Muscle layer of duodenum (tissue), 2 donors: ENCODE measurements at regions not wholly inside any gene's neighbourhood (a gene's known extent, or its start where the extent isn't known, plus 50 kb on each side); places are given as distances from the start of the nearest gene placed in this dataset.

Experiments
- H3K27ac ChIP-seq: one replicate; pipeline ENCODE4 v1.7.0; 2013; ENCODE audit warnings: mild to moderate bottlenecking, low read length
- H3K27me3 ChIP-seq: one replicate; pipeline ENCODE4 v1.7.0; 2013; ENCODE audit warnings: low read depth, mild to moderate bottlenecking, control low read depth, low read length
- H3K36me3 ChIP-seq, 2 donors: one replicate each; pipeline ENCODE4 v1.7.0; 2013; ENCODE audit warnings: low read length in 2 of 2, control low read depth in 1 of 2, mild to moderate bottlenecking in 1 of 2; ENCODE audit not compliant: insufficient read depth in 2 of 2, control insufficient read depth in 1 of 2
- H3K4me1 ChIP-seq, 2 donors: one replicate each; pipeline ENCODE4 v1.7.0; 2013; ENCODE audit warnings: low read length in 2 of 2, mild to moderate bottlenecking in 2 of 2, control low read depth in 1 of 2, moderate library complexity in 1 of 2; ENCODE audit not compliant: insufficient read depth in 2 of 2, control insufficient read depth in 1 of 2
- H3K4me3 ChIP-seq, 2 donors: one replicate each; pipeline ENCODE4 v1.7.0; 2013; ENCODE audit warnings: low read length in 2 of 2, low read depth in 1 of 2, mild to moderate bottlenecking in 1 of 2
- H3K9me3 ChIP-seq, 2 donors: one replicate each; pipeline ENCODE4 v1.7.0; 2013; ENCODE audit warnings: low read length in 2 of 2, control low read depth in 1 of 2, mild to moderate bottlenecking in 1 of 2; ENCODE audit not compliant: control insufficient read depth in 1 of 2
- donor health status: healthy.

DNA sequence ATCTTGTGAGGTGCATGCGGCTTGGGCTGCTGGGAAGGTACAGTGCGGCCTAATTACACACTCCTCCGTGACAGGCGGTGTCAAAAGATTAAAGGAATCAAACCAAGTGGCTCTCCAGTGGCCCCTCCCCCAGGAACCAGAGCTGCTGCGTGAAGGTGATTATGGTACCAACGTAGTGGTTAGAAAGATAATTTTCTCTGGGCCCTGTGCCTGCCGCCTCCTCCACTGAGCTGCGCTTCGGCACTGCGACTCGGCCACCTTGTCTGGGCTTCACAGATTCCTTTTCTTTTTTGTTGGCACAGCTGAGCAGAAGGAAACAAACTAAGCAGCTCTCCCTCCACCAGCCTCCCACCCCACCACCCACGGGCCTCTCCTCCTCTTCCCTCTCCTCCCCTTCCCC is 113.2 kb upstream of the SDK2 start:
- Histone ChIP-seq H3K4me1 (peaks cover 0 to 5% of the 10 kb centered on the region in 2 donors), H3K4me3 (no peak overlapping the region), H3K27ac (no peak overlapping the region), H3K27me3 (no peaks in the 10 kb centered on the region), H3K36me3 (no peaks in the 10 kb centered on the region), H3K9me3 (no peaks in the 10 kb centered on the region)

DNA sequence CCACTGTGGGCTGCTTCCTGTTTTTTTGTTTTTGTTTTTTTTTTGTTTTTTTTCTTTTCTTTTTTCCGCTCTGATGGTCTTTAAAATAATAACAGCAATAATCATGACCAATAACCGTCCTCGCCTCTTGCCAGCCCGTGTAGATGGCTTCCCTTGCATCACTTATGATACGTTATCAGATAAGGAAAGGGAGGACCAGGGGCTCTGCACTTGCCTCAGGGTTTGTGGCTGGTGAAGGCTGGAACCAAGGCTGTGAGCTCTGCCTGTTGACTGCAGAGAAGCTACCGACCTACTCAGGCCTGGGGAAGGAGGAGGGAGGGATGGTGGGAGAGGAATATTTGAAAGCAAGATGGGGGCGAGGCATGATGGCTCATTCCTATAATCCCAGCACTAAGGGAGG is 114.0 kb upstream of the SDK2 start:
- Histone ChIP-seq H3K4me1 (peaks cover 0 to 5% of the 10 kb centered on the region in 2 donors), H3K4me3 (no peak overlapping the region), H3K36me3 (no peaks in the 10 kb centered on the region), H3K27me3 (no peaks in the 10 kb centered on the region), H3K9me3 (no peaks in the 10 kb centered on the region), H3K27ac (no peak overlapping the region)

DNA sequence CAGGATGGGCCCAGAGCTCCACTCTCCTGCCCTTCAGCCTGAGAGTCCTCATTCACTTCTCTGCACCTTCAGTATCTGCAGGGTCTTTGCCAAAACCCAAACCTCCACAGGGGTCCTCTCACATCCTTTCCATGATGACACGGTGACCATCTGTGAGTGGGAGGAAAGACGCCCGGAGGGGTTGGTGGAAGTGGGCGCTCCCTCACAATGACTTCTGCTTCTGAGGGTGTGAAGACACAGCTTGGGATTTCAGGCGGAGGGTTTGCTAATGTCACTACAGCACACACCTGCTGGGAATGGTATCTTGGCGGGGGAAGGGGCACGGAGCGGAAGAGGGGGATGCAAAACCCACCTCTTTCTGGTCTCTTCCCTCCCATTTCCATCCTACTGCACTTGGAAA is 115.1 kb upstream of the SDK2 start:
- Histone ChIP-seq H3K27me3 (no peaks in the 10 kb centered on the region), H3K36me3 (no peaks in the 10 kb centered on the region), H3K27ac (no peak overlapping the region), H3K4me3 (no peak overlapping the region), H3K4me1 (peaks cover 0 to 5% of the 10 kb centered on the region in 2 donors), H3K9me3 (no peaks in the 10 kb centered on the region)

DNA sequence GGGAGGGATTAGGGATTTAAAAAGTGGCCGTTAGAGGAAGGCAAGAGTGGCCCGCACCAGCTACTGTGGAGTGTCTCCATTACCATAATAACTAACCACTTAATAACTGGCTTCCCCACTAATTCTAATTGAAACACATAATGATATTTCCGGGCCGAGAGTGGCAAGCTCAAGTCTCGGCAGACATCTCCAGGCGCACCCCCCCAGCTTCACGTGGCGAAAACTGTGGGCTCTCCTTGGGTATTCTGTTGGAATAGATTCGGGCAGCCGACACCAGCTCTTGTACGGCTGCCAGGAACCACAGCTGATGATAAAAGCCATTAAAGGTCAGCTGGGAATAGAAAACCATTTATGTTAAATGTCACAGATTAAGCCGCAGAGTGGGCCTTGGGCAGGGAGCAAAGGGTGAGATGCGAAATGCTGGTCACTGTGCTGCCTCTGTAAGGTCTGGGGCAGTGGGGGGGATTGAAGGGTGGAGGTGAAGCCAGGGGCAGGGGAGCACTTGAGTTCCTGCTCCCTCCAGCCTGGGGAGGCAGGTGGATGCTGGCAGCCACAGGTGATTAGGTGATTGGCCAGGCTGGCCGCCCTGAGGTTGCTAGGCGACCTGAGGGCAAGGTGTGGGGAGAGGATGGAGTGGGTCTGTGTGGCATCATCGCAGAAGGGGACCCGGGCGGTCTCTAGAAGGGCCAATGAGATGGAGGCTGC is 115.6 kb upstream of the SDK2 start:
- Histone ChIP-seq H3K27ac (no peak overlapping the region), H3K4me1 (peaks cover 0 to 5% of the 10 kb centered on the region in 2 donors), H3K4me3 (no peak overlapping the region), H3K9me3 (no peaks in the 10 kb centered on the region), H3K27me3 (no peaks in the 10 kb centered on the region), H3K36me3 (no peaks in the 10 kb centered on the region)

DNA sequence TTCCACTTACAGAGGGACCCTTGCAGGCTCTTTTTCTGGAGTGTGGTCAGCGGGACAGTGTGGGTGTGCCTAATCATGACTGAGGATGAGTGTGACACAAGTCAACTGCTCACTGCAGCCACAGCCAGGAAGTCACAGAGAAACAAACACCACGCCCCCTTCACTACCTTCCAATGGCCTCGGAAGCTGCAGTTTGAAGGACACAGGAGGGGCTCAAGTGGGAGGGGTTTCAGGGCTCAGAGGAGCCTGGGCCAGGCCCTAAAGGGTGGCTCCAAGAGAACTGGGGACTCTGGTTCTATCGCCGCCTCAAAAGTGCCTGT is 116.2 kb upstream of the SDK2 start:
- Histone ChIP-seq H3K9me3 (no peaks in the 10 kb centered on the region), H3K27me3 (no peaks in the 10 kb centered on the region), H3K27ac (no peak overlapping the region), H3K4me1 (peaks cover 0 to 5% of the 10 kb centered on the region in 2 donors), H3K4me3 (no peak overlapping the region), H3K36me3 (no peaks in the 10 kb centered on the region)

DNA sequence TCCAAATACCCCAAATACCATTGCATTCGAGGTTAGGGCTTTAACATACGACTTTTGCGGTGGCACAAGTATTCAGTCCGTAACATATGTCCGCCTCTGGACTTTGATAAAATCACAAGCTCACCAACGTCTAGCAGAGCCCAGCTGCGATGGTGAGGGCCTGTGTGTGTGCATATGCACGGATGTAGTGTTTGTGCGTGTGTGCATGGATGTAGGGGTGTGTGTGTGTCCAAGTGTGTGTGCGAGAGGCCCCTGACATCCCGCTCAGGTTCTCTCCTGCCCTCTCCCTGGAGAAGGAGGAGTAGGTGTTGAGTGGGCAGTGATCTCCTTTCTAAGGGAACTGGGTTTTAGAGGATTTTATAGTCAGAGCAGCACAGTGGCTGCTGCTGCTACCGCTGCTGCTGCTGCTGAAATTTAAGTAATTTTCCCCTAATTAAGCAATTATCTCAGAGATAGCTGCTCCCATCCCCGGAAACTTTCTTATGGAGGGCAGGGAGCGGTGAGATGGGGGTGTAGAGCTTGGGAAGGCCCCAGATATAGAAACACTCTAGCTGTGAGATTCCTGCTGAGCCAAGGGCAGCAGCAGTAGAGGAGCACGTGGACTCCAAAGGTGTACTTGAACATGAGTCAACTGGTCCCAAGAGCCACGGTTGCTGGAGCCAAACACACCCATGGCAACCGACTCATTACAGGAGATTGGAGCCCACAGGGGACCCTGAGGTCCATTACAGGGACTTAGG is 121.7 kb upstream of the SDK2 start:
- no peak overlapping the region for H3K27ac ChIP-seq
- peaks cover 9 to 12% of the 10 kb centered on the region in 2 donors for H3K4me1 ChIP-seq
- H3K4me3 ChIP-seq = no peak overlapping the region
- no peaks in the 10 kb centered on the region for H3K9me3 ChIP-seq
- no peaks in the 10 kb centered on the region for H3K27me3 ChIP-seq
- no peaks in the 10 kb centered on the region for H3K36me3 ChIP-seq

DNA sequence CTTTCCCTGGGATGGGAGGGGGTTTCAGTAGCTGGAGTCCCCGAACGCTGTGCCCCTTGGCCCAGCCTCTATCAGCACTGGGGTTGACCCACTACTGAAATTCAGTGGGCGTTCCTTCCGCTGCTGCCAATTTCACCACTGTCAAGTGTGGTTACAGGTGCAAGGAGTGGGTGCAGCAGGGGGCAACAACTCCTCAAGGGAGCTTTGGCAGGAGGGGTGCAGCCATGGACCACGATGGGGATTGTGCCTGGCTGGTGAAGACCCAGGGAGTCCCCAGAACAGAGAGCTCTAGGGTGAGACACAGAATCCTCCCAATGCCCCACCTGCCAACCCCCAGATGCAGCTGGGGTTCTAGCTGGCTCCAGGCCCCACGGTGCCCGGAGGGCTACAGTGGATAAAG is 123.5 kb upstream of the SDK2 start:
- H3K4me3 ChIP-seq = no peak overlapping the region
- peaks cover 9 to 19% of the 10 kb centered on the region in 2 donors for H3K4me1 ChIP-seq
- no peaks in the 10 kb centered on the region for H3K9me3 ChIP-seq
- no peaks in the 10 kb centered on the region for H3K36me3 ChIP-seq
- H3K27me3 ChIP-seq = no peaks in the 10 kb centered on the region
- H3K27ac ChIP-seq = no peak overlapping the region

DNA sequence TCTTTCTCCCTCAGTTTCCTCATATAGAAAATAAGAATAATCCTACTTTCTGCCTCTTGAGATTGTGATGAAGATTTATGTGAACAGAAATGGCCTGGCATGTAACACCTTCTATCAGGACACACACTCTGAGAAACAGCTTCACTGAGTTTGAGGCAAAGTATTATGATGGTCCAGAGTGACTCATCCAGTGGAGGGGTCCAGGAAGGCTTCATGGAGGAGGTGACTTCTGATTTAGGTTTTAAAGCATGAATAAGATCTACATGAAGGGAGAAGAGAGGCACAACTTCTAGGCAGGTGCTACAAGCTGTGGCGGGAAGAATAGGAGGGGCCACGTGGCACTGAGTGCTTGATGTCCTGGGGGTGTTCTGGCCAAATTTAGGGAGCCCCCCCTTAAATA is 124.4 kb upstream of the SDK2 start:
- Histone ChIP-seq H3K27me3 (no peaks in the 10 kb centered on the region), H3K4me1 (peaks cover 9 to 19% of the 10 kb centered on the region in 2 donors), H3K36me3 (no peaks in the 10 kb centered on the region), H3K9me3 (no peaks in the 10 kb centered on the region), H3K4me3 (no peak overlapping the region), H3K27ac (no peak overlapping the region)

DNA sequence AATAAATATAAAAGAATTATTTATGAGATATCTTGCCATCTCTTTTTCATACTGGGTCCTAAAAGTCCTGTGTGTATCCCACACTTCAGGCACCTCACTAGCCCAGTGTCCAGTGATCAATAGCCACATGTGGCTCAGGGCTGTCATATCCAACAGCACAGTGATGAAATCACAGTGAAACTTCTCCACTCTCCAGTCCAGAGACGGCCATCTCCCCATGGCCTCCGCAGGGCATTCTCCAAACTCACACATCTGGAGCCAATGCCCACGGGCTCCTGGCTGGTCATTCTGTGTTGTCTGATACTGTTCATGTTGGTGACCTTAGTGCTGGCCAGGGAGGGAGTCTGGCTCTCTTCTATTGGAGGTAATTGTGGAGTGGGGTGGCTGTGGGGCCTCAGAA is 125.2 kb upstream of the SDK2 start:
- no peak overlapping the region for H3K27ac ChIP-seq
- no peak overlapping the region for H3K4me3 ChIP-seq
- peaks cover 9 to 19% of the 10 kb centered on the region in 2 donors for H3K4me1 ChIP-seq
- H3K36me3 ChIP-seq = no peaks in the 10 kb centered on the region
- no peaks in the 10 kb centered on the region for H3K9me3 ChIP-seq
- no peaks in the 10 kb centered on the region for H3K27me3 ChIP-seq

DNA sequence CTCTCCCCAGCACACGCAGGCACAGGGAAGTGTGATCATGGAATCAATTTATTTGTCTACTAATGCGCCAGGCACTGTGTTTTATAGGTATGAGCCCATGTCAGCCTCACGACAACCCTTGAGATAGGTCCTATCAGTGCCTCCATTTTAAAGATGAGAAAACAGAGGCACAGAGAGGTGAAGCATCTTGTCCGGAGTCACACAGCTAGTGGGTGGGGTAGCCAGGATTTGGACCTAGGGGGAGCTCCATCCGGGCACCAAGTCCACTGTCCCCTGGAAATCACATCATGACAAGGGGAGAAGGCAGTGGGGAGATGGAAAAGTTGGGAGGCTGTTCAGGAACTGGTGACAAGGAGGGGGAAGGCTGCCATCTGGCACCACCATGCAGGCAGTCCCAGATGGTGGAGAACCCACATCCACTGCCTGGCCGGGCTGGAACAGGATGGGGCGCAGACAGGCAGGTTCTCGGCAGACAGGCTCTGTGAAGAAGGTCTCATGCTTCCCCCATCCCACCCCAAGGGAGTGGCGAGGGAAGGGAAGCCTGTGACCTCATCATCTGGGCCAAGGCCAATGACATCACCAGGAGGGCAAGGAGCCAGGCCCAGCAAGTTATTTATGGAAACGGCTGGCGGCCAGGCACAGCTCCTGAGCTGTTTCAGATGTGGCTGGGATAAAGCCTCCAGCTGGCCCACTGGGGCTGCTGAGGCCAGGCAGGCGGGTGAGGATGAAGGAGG is 126.0 kb upstream of the SDK2 start:
- no peak overlapping the region for H3K27ac ChIP-seq
- no peaks in the 10 kb centered on the region for H3K9me3 ChIP-seq
- H3K27me3 ChIP-seq = no peaks in the 10 kb centered on the region
- H3K4me3 ChIP-seq = no peak overlapping the region
- H3K4me1 ChIP-seq = peaks cover 9 to 19% of the 10 kb centered on the region in 2 donors
- no peaks in the 10 kb centered on the region for H3K36me3 ChIP-seq

DNA sequence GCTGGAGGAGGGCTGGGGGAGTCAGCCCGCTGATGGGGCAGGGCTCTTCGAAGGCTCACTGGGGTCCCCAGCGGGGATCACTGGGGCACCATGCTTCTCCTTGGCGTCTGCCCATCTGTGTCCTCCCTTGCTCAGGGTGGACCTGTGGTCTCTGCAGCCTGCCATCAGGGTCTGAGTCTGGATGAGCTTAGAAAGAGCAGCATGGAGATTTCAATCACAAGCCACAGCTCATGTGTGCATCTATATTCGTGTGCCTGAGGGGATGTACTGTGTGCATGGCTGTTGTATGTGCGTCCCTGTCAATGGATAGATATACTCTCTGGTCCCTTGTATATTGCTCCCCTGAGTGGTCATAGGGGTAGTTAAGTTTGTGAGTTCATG is 126.6 kb upstream of the SDK2 start:
- Histone ChIP-seq H3K4me3 (no peak overlapping the region), H3K9me3 (no peaks in the 10 kb centered on the region), H3K36me3 (no peaks in the 10 kb centered on the region), H3K27ac (no peak overlapping the region), H3K4me1 (peaks cover 9 to 19% of the 10 kb centered on the region in 2 donors), H3K27me3 (no peaks in the 10 kb centered on the region)
